PC-3 (cell line): ENCODE measurements at regions not wholly inside any gene's neighbourhood (a gene's known extent, or its start where the extent isn't known, plus 50 kb on each side); places are given as distances from the start of the nearest gene placed in this dataset.
A peak's percentile ranks its signal among the peaks of the same experiment; 100 is the strongest.

Source experiments
- ATAC-seq: fragments of 200-7000 bp; cut with Tn5 transposase; 2 replicates; pipeline ENCODE4 v1.9.1; 2020; ENCODE audit warnings: mild to moderate bottlenecking, moderate library complexity
- BruUV-seq: library from RNA; stranded (reverse); fragments of 400-500 nt; replicated peaks from 2 replicates; lab custom pipeline; 2021; lab: Mats Ljungman, UMichigan
- CTCF ChIA-PET: fragments of 300-600 bp; sonication (Branson Sonifier 250); formaldehyde crosslinking; loops from one replicate; lab custom pipeline; 2022; ENCODE audit warnings: antibody characterized with exemption; lab: Charles Lee
- POLR2A ChIA-PET: fragments of 300-600 bp; sonication (Branson Sonifier 250); formaldehyde crosslinking; loops from one replicate; lab custom pipeline; 2022; ENCODE audit warnings: antibody characterized with exemption; ENCODE audit not compliant: unreplicated experiment; lab: Charles Lee
- DNase-seq: peaks from one replicate; pipeline ENCODE4 v3.0.0-alpha.2; 2015
- H2AFZ ChIP-seq: fragments of 300-600 bp; sonication (generic); 2 replicates; pipeline ENCODE4 v1.6.0; 2016; ENCODE audit warnings: antibody characterized with exemption, low read length
- H3F3A ChIP-seq: fragments of 300-600 bp; sonication (generic); one replicate; pipeline ENCODE4 v1.6.0; 2017; ENCODE audit warnings: antibody characterized with exemption, low read length, control low read depth, mild to moderate bottlenecking; ENCODE audit not compliant: unreplicated experiment
- H3K27ac ChIP-seq: fragments of 300-600 bp; sonication (generic); 2 replicates; pipeline ENCODE4 v1.5.1; 2016; ENCODE audit warnings: mild to moderate bottlenecking, low read length
- H3K27me3 ChIP-seq: fragments of 300-600 bp; sonication (generic); 2 replicates; pipeline ENCODE4 v1.6.1; 2016; ENCODE audit warnings: low read length, mixed read lengths
- H3K36me3 ChIP-seq: fragments of 300-600 bp; sonication (generic); 2 replicates; pipeline ENCODE4 v1.6.1; 2016; ENCODE audit warnings: low read depth, mixed run types, low read length, mixed read lengths
- H3K4me1 ChIP-seq: fragments of 300-600 bp; sonication (generic); 2 replicates; pipeline ENCODE4 v1.5.1; 2016; ENCODE audit warnings: low read length; ENCODE audit not compliant: insufficient read depth
- H3K4me2 ChIP-seq: fragments of 300-600 bp; sonication (generic); 2 replicates; pipeline ENCODE4 v1.6.0; 2016; ENCODE audit warnings: low read length
- H3K4me3 ChIP-seq: fragments of 300-600 bp; sonication (generic); 2 replicates; pipeline ENCODE4 v1.5.1; 2016; ENCODE audit warnings: mild to moderate bottlenecking, low read length, mixed read lengths
- H3K79me2 ChIP-seq: fragments of 300-600 bp; sonication (generic); 2 replicates; pipeline ENCODE4 v1.6.1; 2017; ENCODE audit warnings: low read length, mixed read lengths
- H3K9ac ChIP-seq: fragments of 300-600 bp; sonication (generic); 2 replicates; pipeline ENCODE4 v1.6.0; 2016; ENCODE audit warnings: mild to moderate bottlenecking, low read length
- H3K9me2 ChIP-seq: fragments of 300-600 bp; sonication (generic); replicated peaks from 2 replicates; pipeline ENCODE4 v1.6.1; 2016; ENCODE audit warnings: mixed run types, low read length, mixed read lengths
- H3K9me3 ChIP-seq: fragments of 300-600 bp; sonication (generic); 2 replicates; pipeline ENCODE4 v1.6.1; 2016; ENCODE audit warnings: low read length, mixed read lengths
- H4K20me1 ChIP-seq: fragments of 300-600 bp; sonication (generic); 2 replicates; pipeline ENCODE4 v1.6.1; 2016; ENCODE audit warnings: low read length, mixed read lengths
- EZH2 ChIP-seq: fragments of 300-600 bp; sonication (generic); IDR thresholded peaks from one replicate; pipeline ENCODE4 v1.6.1; 2017; ENCODE audit warnings: antibody characterized with exemption, mild to moderate bottlenecking, low read length; ENCODE audit not compliant: unreplicated experiment
- EZH2phosphoT487 ChIP-seq: fragments of 300-600 bp; sonication (generic); IDR thresholded peaks from 2 replicates; pipeline ENCODE4 v1.6.1; 2018; ENCODE audit warnings: mild to moderate bottlenecking, antibody characterized with exemption, low read length, borderline replicate concordance
- intact Hi-C: fragments of 100-400 bp; cut with micrococcal nuclease; formaldehyde crosslinking; loops from 2 replicates; pipeline ENCODE4 v1.9.0; 2023
- TF ChIP-seq, protein P1 (sequence below): fragments of 300-600 bp; sonication (generic); conservative IDR thresholded peaks from 2 replicates; pipeline ENCODE4 v1.5.1; 2017; ENCODE audit warnings: antibody characterized with exemption, low read depth, mild to moderate bottlenecking, low read length

DNA sequence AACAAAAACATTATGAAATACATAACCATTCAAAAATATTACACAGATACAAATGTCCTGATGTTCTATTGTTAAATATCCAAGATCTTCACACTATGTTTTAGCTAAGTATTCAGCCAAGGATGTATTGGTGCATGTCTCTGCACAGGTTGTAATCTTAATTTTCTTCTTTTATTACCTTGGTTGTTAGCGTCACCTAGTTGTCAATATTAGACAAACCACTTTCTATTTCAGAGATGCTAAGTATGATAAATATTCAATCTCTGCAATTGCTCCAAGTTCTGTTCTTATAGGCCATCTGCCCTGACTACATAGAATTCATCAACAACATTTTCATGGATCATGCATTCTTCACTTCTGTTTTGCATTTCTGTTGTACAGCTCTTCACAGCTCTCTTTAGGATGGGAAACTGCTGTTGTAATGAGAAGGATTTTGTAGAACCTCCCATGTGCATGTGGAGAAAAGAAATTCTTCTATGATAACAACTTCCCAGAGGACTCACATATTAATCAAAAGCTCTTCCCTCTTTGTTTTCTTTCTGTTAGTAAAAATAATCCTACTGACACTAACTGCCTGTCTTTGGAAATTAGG is 380.1 kb downstream of the NUF2 start:
- H3K36me3 ChIP-seq, result no peaks in the 10 kb centered on the region
- no peaks in the 10 kb centered on the region for H3F3A ChIP-seq
- no peaks in the 10 kb centered on the region for H3K27me3 ChIP-seq
- H3K9ac ChIP-seq, result no peak overlapping the region
- ATAC-seq (no peak), DNase-seq (peak; percentile 29)
- CTCF ChIA-PET, result interaction anchor here (1.4 kb wide), 1 partner anchor 141 kb away, joined by 4 read pairs; no protein-coding TSS in a partner anchor
- H2AFZ ChIP-seq, result no peak overlapping the region
- no peaks in the 10 kb centered on the region for H4K20me1 ChIP-seq
- H3K79me2 ChIP-seq, result no peaks in the 10 kb centered on the region
- peaks cover 12% of the 10 kb centered on the region; the same call in 1 of the 2 replicates for H3K4me1 ChIP-seq
- H3K4me3 ChIP-seq, result no peak overlapping the region
- intact Hi-C loops, result loop anchor here (1.0 to 2.0 kb wide), 2 partner anchors 141 to 173 kb away; no protein-coding TSS in a partner anchor
- no peaks in the 10 kb centered on the region for H3K9me2 ChIP-seq
- no peak for TF ChIP-seq EZH2
- TF ChIP-seq, protein P1, sequence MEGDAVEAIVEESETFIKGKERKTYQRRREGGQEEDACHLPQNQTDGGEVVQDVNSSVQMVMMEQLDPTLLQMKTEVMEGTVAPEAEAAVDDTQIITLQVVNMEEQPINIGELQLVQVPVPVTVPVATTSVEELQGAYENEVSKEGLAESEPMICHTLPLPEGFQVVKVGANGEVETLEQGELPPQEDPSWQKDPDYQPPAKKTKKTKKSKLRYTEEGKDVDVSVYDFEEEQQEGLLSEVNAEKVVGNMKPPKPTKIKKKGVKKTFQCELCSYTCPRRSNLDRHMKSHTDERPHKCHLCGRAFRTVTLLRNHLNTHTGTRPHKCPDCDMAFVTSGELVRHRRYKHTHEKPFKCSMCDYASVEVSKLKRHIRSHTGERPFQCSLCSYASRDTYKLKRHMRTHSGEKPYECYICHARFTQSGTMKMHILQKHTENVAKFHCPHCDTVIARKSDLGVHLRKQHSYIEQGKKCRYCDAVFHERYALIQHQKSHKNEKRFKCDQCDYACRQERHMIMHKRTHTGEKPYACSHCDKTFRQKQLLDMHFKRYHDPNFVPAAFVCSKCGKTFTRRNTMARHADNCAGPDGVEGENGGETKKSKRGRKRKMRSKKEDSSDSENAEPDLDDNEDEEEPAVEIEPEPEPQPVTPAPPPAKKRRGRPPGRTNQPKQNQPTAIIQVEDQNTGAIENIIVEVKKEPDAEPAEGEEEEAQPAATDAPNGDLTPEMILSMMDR, result peak; percentile 48
- BruUV-seq, result no TSS peak
- no peaks in the 10 kb centered on the region for H3K9me3 ChIP-seq
- H3K4me2 ChIP-seq, result no peak overlapping the region
- POLR2A ChIA-PET, result no interaction called here
- no peak overlapping the region for H3K27ac ChIP-seq

DNA sequence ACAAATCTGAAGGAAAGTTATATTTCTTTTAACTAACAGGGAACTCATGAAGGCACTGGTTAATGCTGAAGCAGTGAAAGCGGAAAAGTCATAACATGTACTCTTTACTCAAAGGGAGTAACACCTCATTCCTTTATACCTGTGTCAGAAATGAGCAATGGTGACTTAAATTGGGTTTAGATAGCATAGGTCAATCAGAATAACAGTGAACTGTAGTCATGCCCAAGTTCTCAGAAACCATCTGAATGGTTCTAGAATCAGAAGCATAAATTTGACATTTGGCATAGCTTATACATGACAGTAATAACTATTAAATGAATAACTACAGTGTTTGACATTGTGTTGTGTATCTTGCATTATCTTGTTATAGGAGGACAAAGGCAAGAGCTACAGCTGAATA is 382.0 kb downstream of the NUF2 start:
- BruUV-seq, result no TSS peak
- Histone ChIP-seq H3K27ac (peak overlapping the region; percentile 20; the same call in 1 of the 2 replicates), H3K9me3 (0 out of 2 replicates have a peak, but pooled peaks cover under 1% of the 10 kb centered on the region), H3K9ac (no peak overlapping the region), H3F3A (no peaks in the 10 kb centered on the region), H3K4me2 (no peak overlapping the region), H2AFZ (no peak overlapping the region), H3K27me3 (no peaks in the 10 kb centered on the region), H4K20me1 (no peaks in the 10 kb centered on the region), H3K4me3 (no peak overlapping the region), H3K9me2 (no peaks in the 10 kb centered on the region), H3K79me2 (no peaks in the 10 kb centered on the region), H3K36me3 (no peaks in the 10 kb centered on the region), H3K4me1 (peaks cover 12% of the 10 kb centered on the region; the same call in 1 of the 2 replicates)
- POLR2A ChIA-PET, result no interaction called here
- ATAC-seq (peak; percentile 86), DNase-seq (peak; percentile 69)
- CTCF ChIA-PET, result no interaction called here
- intact Hi-C loops, result loop anchor here (1.0 to 2.0 kb wide), 2 partner anchors 93 to 175 kb away; no protein-coding TSS in a partner anchor
- TF ChIP-seq, protein P1, result no peak

DNA sequence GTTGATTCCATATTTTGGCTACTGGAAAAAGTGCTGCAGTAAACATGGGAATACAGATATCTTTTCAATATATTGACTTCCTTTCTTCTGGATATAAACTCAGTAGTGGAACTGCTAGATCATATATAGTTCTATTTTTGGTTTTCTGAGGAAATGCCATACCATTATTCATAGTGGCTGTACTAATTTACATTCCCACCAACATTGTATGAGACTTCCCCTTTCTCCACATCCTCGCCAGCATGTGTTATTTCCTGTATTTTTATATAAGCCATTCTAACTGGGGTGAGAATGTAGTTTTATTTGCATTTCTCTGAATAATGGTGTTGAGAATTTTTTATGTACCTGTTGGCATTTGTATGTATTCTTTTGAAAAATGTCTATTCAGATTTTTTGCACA is 385.2 kb downstream of the NUF2 start:
- Histone ChIP-seq H3K36me3 (no peaks in the 10 kb centered on the region), H3K9me3 (0 out of 2 replicates have a peak, but pooled peaks cover 4% of the 10 kb centered on the region), H3K9me2 (no peaks in the 10 kb centered on the region), H3K9ac (no peak overlapping the region), H3K4me2 (no peak overlapping the region), H3K79me2 (no peaks in the 10 kb centered on the region), H2AFZ (no peak overlapping the region), H3K27me3 (no peaks in the 10 kb centered on the region), H3K4me3 (no peak overlapping the region), H3F3A (no peaks in the 10 kb centered on the region), H3K27ac (no peak overlapping the region), H4K20me1 (no peaks in the 10 kb centered on the region), H3K4me1 (peaks cover 17% of the 10 kb centered on the region; the same call in 1 of the 2 replicates)
- ChIA-PET CTCF (no interaction called here), POLR2A (no interaction called here)
- DNase-seq (no peak), ATAC-seq (no peak)
- intact Hi-C loops, result no loop called here
- no TSS peak for BruUV-seq
- TF ChIP-seq, protein P1, result no peak
- no peak for TF ChIP-seq EZH2phosphoT487
- TF ChIP-seq EZH2, result no peak
